Aorta (tissue), 5 donors: ENCODE measurements at regions not wholly inside any gene's neighbourhood (a gene's known extent, or its start where the extent isn't known, plus 50 kb on each side); places are given as distances from the start of the nearest gene placed in this dataset.

ENCODE experiments used
- ATAC-seq: fragments of 200-7000 bp; cut with Tn5 transposase; one replicate; pipeline ENCODE4 v1.9.1; 2022; ENCODE audit warnings: moderate library complexity; ENCODE audit not compliant: low FRiP score
- DNase-seq, 2 donors: peaks; one replicate each; pipeline ENCODE4 v3.0.0-alpha.2; 2020
- H3K27ac ChIP-seq, 2 donors: one replicate each; pipeline ENCODE4 v1.5.1; 2013; ENCODE audit warnings: low read length in 2 of 2, mild to moderate bottlenecking in 2 of 2, moderate library complexity in 2 of 2, control low read depth in 1 of 2, inconsistent platforms in 1 of 2, low read depth in 1 of 2
- H3K27me3 ChIP-seq, 2 donors: one replicate each; pipeline ENCODE4 v1.6.1; 2013; ENCODE audit warnings: control low read depth in 1 of 2, low read length in 1 of 2, mild to moderate bottlenecking in 1 of 2, moderate library complexity in 1 of 2; ENCODE audit not compliant: insufficient read depth in 2 of 2, control insufficient read depth in 1 of 2
- H3K36me3 ChIP-seq, 2 donors: one replicate each; pipeline ENCODE4 v1.6.1; 2013; ENCODE audit warnings: control low read depth in 1 of 2, low read length in 1 of 2, mild to moderate bottlenecking in 1 of 2; ENCODE audit not compliant: insufficient read depth in 2 of 2, control insufficient read depth in 1 of 2
- H3K4me1 ChIP-seq, 2 donors: one replicate each; pipeline ENCODE4 v1.6.1; 2013; ENCODE audit warnings: low read length in 2 of 2, control low read depth in 1 of 2, mild to moderate bottlenecking in 1 of 2, moderate library complexity in 1 of 2; ENCODE audit not compliant: insufficient read depth in 2 of 2, control insufficient read depth in 1 of 2
- H3K4me3 ChIP-seq, 2 donors: one replicate each; pipeline ENCODE4 v1.5.1; 2013; ENCODE audit warnings: low read length in 2 of 2, control low read depth in 1 of 2, mild to moderate bottlenecking in 1 of 2
- H3K9me3 ChIP-seq: one replicate; pipeline ENCODE4 v1.6.1; 2013; ENCODE audit warnings: mild to moderate bottlenecking, low read length; ENCODE audit not compliant: control insufficient read depth
- WGBS, 2 donors: extraction: QIAGEN DNeasy Blood & Tissue Kit; methylation state at CpG; one replicate each; pipeline ENCODE4 v1.1.7; 2013; 5-methylcytosine and 5-hydroxymethylcytosine counted together
- intact Hi-C, 2 donors: fragments of 100-400 bp; cut with DNase I; formaldehyde crosslinking; loops; one replicate each; pipeline versions ENCODE4 v1.14.2 to v1.15.0; 2022
- donor health status: healthy with polysubstance abuse.
- donor health status: Bipolar disorder and iron deficiency.
- donor health status: DM: no; HTN: no; CAD: no.
- donor health status: DM: no; HTN: no; CAD: no.
- donor health status: DM: yes; HTN: yes; CAD: no.

GRCh38 chr12:30378307-30378706, 317.4 kb downstream of the IPO8 start:
- DNase-seq (no peak), ATAC-seq (no peak)
- H3K4me1 ChIP-seq: no peaks in the 10 kb centered on the region
- H3K27ac ChIP-seq: no peak overlapping the region
- no peaks in the 10 kb centered on the region for H3K27me3 ChIP-seq
- no peak overlapping the region for H3K4me3 ChIP-seq
- 86 to 89% methylated on average over 1 of the region's 1 CpG for WGBS, 2 donors
- intact Hi-C loops: no loop called here
- peaks cover 2% of the 10 kb centered on the region for H3K9me3 ChIP-seq
- no peaks in the 10 kb centered on the region for H3K36me3 ChIP-seq

DNA sequence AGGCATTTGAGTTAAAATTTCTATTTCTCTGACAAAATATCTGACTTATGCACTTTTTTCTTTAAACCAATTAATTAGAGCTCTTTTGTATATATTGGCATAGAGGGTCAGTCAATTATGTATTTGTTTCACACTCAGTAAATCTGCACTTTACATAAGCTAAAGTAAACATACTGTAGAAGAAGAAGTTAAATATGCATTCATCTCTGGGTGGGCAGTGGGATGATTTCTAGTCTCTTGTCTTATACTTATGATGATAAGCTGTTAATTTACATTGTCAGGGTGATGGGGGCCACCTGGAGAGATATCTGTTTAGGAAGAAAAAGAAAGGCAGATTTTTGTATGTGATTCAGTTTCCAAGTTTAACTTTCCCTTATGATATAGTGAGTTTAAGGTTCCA, 330.8 kb downstream of the IPO8 start:
- Histone ChIP-seq H3K9me3 (no peaks in the 10 kb centered on the region), H3K27ac (no peak overlapping the region), H3K4me3 (no peak overlapping the region), H3K4me1 (no peaks in the 10 kb centered on the region), H3K36me3 (no peaks in the 10 kb centered on the region), H3K27me3 (no peaks in the 10 kb centered on the region)
- DNase-seq: no peak
- intact Hi-C loops: no loop called here
- ATAC-seq: no peak

DNA sequence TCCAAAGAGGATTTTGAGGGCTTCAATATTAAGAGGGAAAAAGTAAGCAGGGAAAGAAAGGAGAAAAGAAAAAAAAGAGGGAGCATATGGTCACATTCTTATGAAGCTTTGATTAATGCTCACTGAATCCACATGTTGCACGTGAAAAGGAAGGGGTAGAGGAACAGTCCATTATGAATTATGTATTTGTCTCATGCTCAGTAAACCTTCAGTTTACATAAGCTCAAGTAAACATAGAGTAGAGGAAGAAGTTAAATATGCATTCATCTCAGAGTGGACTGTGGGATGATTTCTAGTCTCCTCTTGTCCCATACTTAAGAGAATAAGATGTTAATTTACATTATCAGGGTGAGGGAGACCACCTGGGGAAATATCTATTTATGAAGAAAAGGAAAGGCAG, 334.5 kb downstream of the IPO8 start:
- DNase-seq (no peak), ATAC-seq (no peak)
- Histone ChIP-seq H3K4me3 (no peak overlapping the region), H3K4me1 (no peaks in the 10 kb centered on the region), H3K36me3 (no peaks in the 10 kb centered on the region), H3K27me3 (no peaks in the 10 kb centered on the region), H3K27ac (no peak overlapping the region), H3K9me3 (no peaks in the 10 kb centered on the region)
- intact Hi-C loops: no loop called here
- 12 to 17% methylated on average over 1 of the region's 1 CpG for WGBS, 2 donors

DNA sequence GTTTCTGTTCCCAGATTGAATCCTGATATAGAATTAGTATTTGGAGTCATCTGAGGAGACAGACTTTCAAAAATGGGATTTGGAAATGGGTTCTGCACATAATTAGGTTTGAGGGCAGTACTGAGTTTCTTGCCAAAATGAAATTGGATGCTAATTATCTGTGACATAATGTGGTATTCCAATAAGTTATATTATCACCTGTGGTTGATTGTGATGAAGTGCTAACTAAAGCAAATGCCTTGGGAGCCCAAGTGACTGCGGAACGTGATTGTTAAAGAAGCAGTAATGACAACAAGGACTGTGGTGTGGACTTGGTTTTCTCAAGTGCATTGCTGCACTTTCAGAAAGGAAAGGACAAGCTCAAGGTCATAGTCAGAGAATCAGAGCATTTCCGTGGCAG, 337.0 kb downstream of the IPO8 start:
- intact Hi-C loops: no loop called here
- no peak overlapping the region for H3K27ac ChIP-seq
- no peaks in the 10 kb centered on the region for H3K27me3 ChIP-seq
- no peaks in the 10 kb centered on the region for H3K9me3 ChIP-seq
- H3K4me1 ChIP-seq: no peaks in the 10 kb centered on the region
- H3K4me3 ChIP-seq: no peak overlapping the region
- WGBS, 2 donors: 61 to 92% methylated on average over 3 of the region's 3 CpGs
- no peaks in the 10 kb centered on the region for H3K36me3 ChIP-seq
- ATAC-seq (no peak), DNase-seq (no peak)

DNA sequence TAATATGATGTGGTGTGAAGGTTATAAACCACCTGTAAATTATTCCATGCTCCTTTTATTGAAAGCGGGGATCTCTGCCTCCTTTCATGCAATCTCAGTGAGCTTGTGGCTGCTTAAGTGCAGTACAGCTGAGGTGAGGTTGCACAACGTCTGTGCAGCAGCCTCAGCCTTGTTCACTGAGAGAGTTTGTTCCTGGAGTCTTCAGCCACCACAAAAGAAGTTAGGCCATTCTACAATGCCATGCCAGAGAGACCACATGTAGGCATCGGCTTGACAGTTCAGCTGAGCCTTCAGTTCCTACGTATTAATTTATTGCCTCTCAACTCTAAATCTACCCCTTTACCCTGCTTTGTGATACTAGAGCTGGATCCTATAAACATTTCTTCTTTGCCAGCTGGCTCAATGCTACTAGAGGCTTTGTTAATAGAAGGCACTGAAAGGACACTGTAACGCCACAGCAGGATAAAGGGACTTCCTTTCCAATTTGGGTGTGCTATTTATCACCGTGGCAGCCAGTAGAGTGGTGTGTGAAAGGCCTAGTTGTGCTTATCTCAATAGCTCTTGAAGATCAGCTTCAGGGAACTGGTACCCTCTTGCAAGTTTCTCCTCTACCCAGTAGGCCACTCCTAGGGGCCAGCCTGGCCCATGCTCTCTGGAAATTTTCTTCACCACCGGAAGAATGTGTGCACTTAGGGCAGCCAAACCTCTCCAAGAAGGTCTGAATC, 337.7 kb downstream of the IPO8 start:
- intact Hi-C loops: no loop called here
- DNase-seq (no peak), ATAC-seq (no peak)
- H3K9me3 ChIP-seq: no peaks in the 10 kb centered on the region
- H3K27ac ChIP-seq: no peak overlapping the region
- no peaks in the 10 kb centered on the region for H3K4me1 ChIP-seq
- H3K4me3 ChIP-seq: no peak overlapping the region
- no peaks in the 10 kb centered on the region for H3K27me3 ChIP-seq
- H3K36me3 ChIP-seq: no peaks in the 10 kb centered on the region
- WGBS, 2 donors: 54 to 60% methylated on average over 7 of the region's 7 CpGs

- no peak overlapping the region for H3K27ac ChIP-seq
- no peak for DNase-seq
- ATAC-seq: no peak
- no peaks in the 10 kb centered on the region for H3K36me3 ChIP-seq
- no peak overlapping the region for H3K4me3 ChIP-seq
- peaks cover 2% of the 10 kb centered on the region for H3K9me3 ChIP-seq
- H3K4me1 ChIP-seq: no peaks in the 10 kb centered on the region
- intact Hi-C loops: no loop called here
- 63 to 64% methylated on average over 4 of the region's 4 CpGs for WGBS, 2 donors
- H3K27me3 ChIP-seq: no peaks in the 10 kb centered on the region
Measured at GRCh38 chr12:30345744-30346471, 349.8 kb downstream of the IPO8 start.

DNA sequence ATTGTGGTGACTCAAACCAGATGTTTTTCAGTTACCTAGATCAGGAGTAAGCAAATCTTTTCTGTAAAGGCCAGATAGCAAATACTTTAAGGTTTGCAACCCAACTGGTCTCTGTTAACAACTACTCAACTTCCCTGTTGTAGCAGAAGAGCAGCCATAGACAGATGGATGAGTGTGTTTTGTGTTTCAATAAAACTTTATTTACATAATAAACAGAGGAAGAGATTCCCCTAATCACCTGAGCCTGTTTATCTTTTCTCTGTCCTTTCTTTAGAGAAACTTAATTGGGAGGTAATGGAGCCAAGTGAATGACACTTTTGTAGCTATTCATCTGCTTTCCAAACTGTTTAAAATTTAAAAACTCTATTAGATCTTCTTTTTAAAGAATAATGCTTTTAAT, 365.1 kb downstream of the IPO8 start:
- Histone ChIP-seq H3K36me3 (no peaks in the 10 kb centered on the region), H3K4me3 (no peak overlapping the region), H3K4me1 (no peaks in the 10 kb centered on the region), H3K27me3 (no peaks in the 10 kb centered on the region), H3K9me3 (peaks cover 5% of the 10 kb centered on the region), H3K27ac (no peak overlapping the region)
- no peak for ATAC-seq
- intact Hi-C loops: no loop called here
- DNase-seq: no peak

- H3K4me3 ChIP-seq: no peak overlapping the region
- intact Hi-C loops: no loop called here
- no peaks in the 10 kb centered on the region for H3K4me1 ChIP-seq
- 14 to 22% methylated on average over 2 of the region's 2 CpGs for WGBS, 2 donors
- no peak for DNase-seq
- no peaks in the 10 kb centered on the region for H3K36me3 ChIP-seq
- no peak for ATAC-seq
- no peak overlapping the region for H3K27ac ChIP-seq
- H3K27me3 ChIP-seq: no peaks in the 10 kb centered on the region
- peaks cover 6% of the 10 kb centered on the region for H3K9me3 ChIP-seq
Measured at GRCh38 chr12:30329281-30329680, 366.4 kb downstream of the IPO8 start.

- Histone ChIP-seq H3K27me3 (no peaks in the 10 kb centered on the region), H3K27ac (no peak overlapping the region), H3K4me1 (no peaks in the 10 kb centered on the region), H3K36me3 (no peaks in the 10 kb centered on the region), H3K9me3 (peaks cover 7% of the 10 kb centered on the region), H3K4me3 (no peak overlapping the region)
- ATAC-seq: no peak
- WGBS, 2 donors: 61 to 79% methylated on average over 4 of the region's 4 CpGs
- no peak for DNase-seq
- intact Hi-C loops: no loop called here
Measured at GRCh38 chr12:30323008-30323407, 372.7 kb downstream of the IPO8 start.
